HL-60 (cell line): ENCODE measurements at regions not wholly inside any gene's neighbourhood (a gene's known extent, or its start where the extent isn't known, plus 50 kb on each side); places are given as distances from the start of the nearest gene placed in this dataset.
A peak's percentile ranks its signal among the peaks of the same experiment; 100 is the strongest.
"Not testable (repeated sequence)": the region's sequence is repeated elsewhere in the genome, so short reads cannot be mapped to it uniquely, and the experiment has no call there.

ENCODE experiments used
- DNase-seq, 2 experiments: peaks; one replicate each; pipeline ENCODE4 v3.0.0-alpha.2; 2010 to 2020; ENCODE audit warnings: low read depth in 1 of 2, low spot score in 1 of 2
- H3K27ac ChIP-seq: fragments of 250-450 bp; sonication (Bioruptor Pico); replicated peaks from 2 replicates; pipeline ENCODE4 v1.5.1; 2020; ENCODE audit warnings: mild to moderate bottlenecking, moderate library complexity
- H3K27me3 ChIP-seq: fragments of 250-450 bp; sonication (Bioruptor Pico); 2 replicates; pipeline ENCODE4 v1.5.1; 2021; ENCODE audit warnings: mild to moderate bottlenecking, moderate library complexity; ENCODE audit not compliant: insufficient read depth, poor library complexity, severe bottlenecking
- H3K4me3 ChIP-seq: replicated peaks from 2 replicates; pipeline ENCODE4 v1.5.1; 2011; ENCODE audit warnings: mild to moderate bottlenecking, control low read depth, low read length; ENCODE audit not compliant: insufficient read depth
- GABPA ChIP-seq: IDR thresholded peaks from 2 replicates; pipeline ENCODE4 v1.6.1; 2012; ENCODE audit warnings: low read depth
- POLR2AphosphoS5 ChIP-seq: IDR thresholded peaks from 2 replicates; pipeline ENCODE4 v1.6.1; 2012; ENCODE audit warnings: low read depth
- SPI1 ChIP-seq: IDR thresholded peaks from 2 replicates; pipeline ENCODE4 v1.6.1; 2012; ENCODE audit warnings: low read depth, mild to moderate bottlenecking, borderline replicate concordance
- TF ChIP-seq, protein P1 (sequence below): IDR thresholded peaks from one replicate; pipeline ENCODE4 v1.5.1; 2011; ENCODE audit warnings: low read length, control low read depth, inconsistent platforms; ENCODE audit not compliant: insufficient read depth
- TF ChIP-seq, protein P2 (sequence below): IDR thresholded peaks from 2 replicates; pipeline ENCODE4 v1.6.1; 2012; ENCODE audit warnings: low read depth; ENCODE audit not compliant: insufficient replicate concordance

DNA sequence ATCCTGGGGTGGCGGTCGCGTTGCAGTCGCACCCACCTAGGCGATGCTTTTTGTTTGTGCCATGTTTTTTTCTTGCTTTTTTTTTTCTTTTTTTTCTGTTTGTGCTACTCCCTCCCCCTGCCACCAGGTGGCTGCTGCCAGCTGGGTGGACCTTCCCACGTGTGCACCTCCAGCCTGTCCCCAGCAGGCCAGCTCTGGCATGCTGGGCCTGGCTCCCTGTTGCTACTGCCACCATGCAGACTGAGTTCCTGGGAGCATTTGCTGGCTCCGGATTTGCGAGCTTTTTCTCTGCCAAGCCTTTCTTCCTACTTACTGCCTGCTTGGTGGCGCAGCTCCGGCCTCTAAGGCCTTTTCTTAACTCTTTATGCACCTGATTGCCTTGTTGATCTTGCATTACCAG, 161.2 kb upstream of the WDFY3 start:
- no peaks in the 10 kb centered on the region for H3K27me3 ChIP-seq
- TF ChIP-seq SPI1 (no peak), POLR2AphosphoS5 (no peak), GABPA (no peak)
- TF ChIP-seq, protein P1, sequence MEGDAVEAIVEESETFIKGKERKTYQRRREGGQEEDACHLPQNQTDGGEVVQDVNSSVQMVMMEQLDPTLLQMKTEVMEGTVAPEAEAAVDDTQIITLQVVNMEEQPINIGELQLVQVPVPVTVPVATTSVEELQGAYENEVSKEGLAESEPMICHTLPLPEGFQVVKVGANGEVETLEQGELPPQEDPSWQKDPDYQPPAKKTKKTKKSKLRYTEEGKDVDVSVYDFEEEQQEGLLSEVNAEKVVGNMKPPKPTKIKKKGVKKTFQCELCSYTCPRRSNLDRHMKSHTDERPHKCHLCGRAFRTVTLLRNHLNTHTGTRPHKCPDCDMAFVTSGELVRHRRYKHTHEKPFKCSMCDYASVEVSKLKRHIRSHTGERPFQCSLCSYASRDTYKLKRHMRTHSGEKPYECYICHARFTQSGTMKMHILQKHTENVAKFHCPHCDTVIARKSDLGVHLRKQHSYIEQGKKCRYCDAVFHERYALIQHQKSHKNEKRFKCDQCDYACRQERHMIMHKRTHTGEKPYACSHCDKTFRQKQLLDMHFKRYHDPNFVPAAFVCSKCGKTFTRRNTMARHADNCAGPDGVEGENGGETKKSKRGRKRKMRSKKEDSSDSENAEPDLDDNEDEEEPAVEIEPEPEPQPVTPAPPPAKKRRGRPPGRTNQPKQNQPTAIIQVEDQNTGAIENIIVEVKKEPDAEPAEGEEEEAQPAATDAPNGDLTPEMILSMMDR, result peak; percentile 10
- no peak overlapping the region for H3K27ac ChIP-seq
- DNase-seq, result peak in 1 of 2 experiments; percentile 23
- H3K4me3 ChIP-seq, result no peak overlapping the region

DNA sequence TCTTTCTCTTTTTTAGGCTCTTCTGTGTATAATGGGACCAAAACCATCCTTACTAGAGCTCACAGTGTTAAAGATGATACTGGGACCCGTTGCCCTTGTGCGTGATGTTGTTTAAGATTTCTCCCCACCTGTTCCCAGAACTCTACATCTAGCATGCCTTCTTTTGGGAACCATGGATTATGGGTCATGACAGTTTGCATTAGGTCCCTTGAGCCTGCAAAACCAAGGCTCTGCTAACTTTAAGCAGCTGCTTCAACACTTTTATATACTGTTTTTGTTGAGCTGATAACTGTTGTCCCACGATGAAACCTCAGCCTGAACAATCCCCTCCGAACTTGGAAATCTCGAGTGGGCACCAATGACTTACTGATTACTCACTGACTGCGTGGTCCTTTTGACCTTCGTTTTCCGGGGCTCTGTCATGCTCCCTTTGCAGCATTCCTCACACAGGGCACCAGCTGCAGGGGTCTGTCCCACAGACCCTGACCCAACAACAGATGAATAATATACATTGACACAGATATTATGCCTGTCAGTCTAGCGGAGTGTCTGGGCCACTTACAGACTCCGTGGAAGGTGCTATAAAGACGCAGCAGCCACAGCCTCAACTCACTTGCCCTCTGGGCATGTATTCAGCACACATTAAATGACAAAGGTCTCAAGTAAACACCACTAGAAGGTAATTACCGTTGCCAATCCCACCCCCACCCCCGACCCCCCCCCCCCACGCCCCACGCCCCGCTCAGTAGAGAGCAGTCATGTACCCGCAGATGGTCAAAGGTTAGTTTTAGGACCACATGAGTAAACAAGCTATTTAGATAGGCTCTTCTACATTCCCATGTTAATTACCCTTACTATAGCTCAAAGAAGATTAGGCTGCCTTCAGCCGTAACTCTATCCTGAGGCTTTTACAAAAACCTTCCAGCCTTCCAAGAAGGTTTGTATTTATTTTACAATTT, 162.0 kb upstream of the WDFY3 start:
- H3K27ac ChIP-seq, result no peak overlapping the region

DNA sequence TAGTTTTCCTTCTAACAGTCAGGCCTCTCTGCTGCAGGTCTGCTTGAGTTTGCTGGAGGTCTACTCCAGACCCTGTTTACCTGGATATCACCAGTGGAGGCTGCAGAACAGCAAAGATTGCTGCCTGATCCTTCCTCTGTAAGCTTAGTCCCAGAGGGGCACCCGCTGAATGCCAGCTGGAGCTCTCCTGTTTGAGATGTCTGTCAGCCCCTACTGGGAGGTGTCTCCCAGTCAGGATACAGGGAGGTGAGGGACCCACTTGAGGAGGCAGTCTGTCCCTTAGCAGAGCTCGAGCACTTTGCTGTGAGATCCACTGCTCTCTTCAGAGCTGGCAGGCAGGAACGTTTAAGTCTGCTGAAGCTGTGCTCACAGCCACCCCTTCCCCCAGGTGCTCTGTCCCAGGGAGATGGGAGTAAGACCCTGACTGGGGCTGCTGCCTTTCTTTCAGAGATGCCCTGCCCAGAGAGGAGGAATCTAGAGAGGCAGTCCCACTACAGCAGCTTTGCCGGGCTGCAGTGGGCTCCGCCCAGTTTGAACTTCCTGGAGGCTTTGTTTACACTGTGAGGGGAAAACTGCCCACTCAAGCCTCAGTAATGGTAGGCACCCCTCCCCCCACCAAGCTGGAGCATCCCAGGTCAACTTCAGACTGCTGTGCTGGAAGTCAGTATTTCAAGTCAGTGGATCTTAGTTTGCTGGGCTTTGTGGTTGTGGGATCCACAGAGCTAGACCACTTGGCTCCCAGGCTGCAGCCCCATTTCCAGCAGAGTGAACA, 163.1 kb upstream of the WDFY3 start:
- not testable (repeated sequence) for H3K27ac ChIP-seq

More for the DNA sequence above, 162.0 kb upstream of the WDFY3 start:
- Histone ChIP-seq H3K27me3 (no peaks in the 10 kb centered on the region), H3K4me3 (no peak overlapping the region)
- DNase-seq, result no peak
- TF ChIP-seq POLR2AphosphoS5 (no peak), SPI1 (no peak), GABPA (no peak)
- TF ChIP-seq, protein P2, sequence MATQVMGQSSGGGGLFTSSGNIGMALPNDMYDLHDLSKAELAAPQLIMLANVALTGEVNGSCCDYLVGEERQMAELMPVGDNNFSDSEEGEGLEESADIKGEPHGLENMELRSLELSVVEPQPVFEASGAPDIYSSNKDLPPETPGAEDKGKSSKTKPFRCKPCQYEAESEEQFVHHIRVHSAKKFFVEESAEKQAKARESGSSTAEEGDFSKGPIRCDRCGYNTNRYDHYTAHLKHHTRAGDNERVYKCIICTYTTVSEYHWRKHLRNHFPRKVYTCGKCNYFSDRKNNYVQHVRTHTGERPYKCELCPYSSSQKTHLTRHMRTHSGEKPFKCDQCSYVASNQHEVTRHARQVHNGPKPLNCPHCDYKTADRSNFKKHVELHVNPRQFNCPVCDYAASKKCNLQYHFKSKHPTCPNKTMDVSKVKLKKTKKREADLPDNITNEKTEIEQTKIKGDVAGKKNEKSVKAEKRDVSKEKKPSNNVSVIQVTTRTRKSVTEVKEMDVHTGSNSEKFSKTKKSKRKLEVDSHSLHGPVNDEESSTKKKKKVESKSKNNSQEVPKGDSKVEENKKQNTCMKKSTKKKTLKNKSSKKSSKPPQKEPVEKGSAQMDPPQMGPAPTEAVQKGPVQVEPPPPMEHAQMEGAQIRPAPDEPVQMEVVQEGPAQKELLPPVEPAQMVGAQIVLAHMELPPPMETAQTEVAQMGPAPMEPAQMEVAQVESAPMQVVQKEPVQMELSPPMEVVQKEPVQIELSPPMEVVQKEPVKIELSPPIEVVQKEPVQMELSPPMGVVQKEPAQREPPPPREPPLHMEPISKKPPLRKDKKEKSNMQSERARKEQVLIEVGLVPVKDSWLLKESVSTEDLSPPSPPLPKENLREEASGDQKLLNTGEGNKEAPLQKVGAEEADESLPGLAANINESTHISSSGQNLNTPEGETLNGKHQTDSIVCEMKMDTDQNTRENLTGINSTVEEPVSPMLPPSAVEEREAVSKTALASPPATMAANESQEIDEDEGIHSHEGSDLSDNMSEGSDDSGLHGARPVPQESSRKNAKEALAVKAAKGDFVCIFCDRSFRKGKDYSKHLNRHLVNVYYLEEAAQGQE, result no peak
- TF ChIP-seq, protein P1, result no peak

DNA sequence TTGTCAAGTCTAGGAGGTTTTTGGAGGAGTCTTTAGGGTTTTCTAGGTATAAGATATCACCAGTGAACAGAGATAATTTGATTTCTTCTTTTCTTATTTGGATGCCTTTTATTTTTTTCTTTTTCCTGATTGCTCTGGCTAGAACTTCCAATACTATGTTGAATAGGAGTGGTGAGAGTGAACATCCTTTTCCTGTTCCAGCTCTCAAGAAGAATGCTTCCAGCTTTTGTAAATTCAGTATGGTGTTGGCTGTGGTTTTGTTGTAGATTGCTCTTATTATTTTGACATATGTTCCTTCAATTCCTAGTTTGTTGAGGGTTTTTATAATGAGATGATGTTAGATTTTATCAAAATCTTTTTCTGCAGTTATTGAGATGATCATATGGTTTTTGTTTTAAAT, 165.6 kb upstream of the WDFY3 start:
- no peak for DNase-seq
- Histone ChIP-seq H3K4me3 (no peak overlapping the region), H3K27ac (no peak overlapping the region), H3K27me3 (no peaks in the 10 kb centered on the region)
- TF ChIP-seq, protein P2, result no peak
- no peak for TF ChIP-seq GABPA
- TF ChIP-seq, protein P1, result no peak

More for the DNA sequence above, 163.1 kb upstream of the WDFY3 start:
- H3K27me3 ChIP-seq, H3K4me3 ChIP-seq, DNase-seq: not testable (repeated sequence)
